Esophagus (tissue), 2 donors: ENCODE measurements at regions not wholly inside any gene's neighbourhood (a gene's known extent, or its start where the extent isn't known, plus 50 kb on each side); places are given as distances from the start of the nearest gene placed in this dataset.

Experiments
- H3K27ac ChIP-seq, 2 donors: one replicate each; pipeline ENCODE4 v1.5.1; 2013; ENCODE audit warnings: low read depth in 2 of 2, mild to moderate bottlenecking in 2 of 2, inconsistent platforms in 1 of 2, low read length in 1 of 2, moderate library complexity in 1 of 2
- H3K27me3 ChIP-seq, 2 donors: one replicate each; pipeline ENCODE4 v1.6.1; 2013; ENCODE audit warnings: low read length in 2 of 2, control low read depth in 1 of 2, mild to moderate bottlenecking in 1 of 2; ENCODE audit not compliant: insufficient read depth in 2 of 2, control insufficient read depth in 1 of 2
- H3K36me3 ChIP-seq, 2 donors: one replicate each; pipeline ENCODE4 v1.6.1; 2013; ENCODE audit warnings: low read length in 1 of 2; ENCODE audit not compliant: control insufficient read depth in 2 of 2, insufficient read depth in 2 of 2
- H3K4me1 ChIP-seq, 2 donors: one replicate each; pipeline ENCODE4 v1.6.1; 2013; ENCODE audit warnings: low read length in 1 of 2; ENCODE audit not compliant: control insufficient read depth in 2 of 2, insufficient read depth in 2 of 2
- H3K4me3 ChIP-seq, 2 donors: one replicate each; pipeline ENCODE4 v1.5.1; 2013; ENCODE audit warnings: low read length in 2 of 2, mild to moderate bottlenecking in 2 of 2, low read depth in 1 of 2, moderate library complexity in 1 of 2
- H3K9me3 ChIP-seq, 2 donors: one replicate each; pipeline ENCODE4 v1.6.1; 2013; ENCODE audit warnings: mild to moderate bottlenecking in 2 of 2, low read depth in 1 of 2, low read length in 1 of 2, moderate library complexity in 1 of 2; ENCODE audit not compliant: control insufficient read depth in 2 of 2, insufficient read depth in 1 of 2
- WGBS, 2 donors: extraction: QIAGEN DNeasy Blood & Tissue Kit; methylation state at CpG; one replicate each; pipeline ENCODE4 v1.1.7; 2013; 5-methylcytosine and 5-hydroxymethylcytosine counted together
- donor health status: healthy with polysubstance abuse.
- donor health status: Bipolar disorder and iron deficiency.

- no peaks in the 10 kb centered on the region for H3K36me3 ChIP-seq
- H3K4me1 ChIP-seq = no peaks in the 10 kb centered on the region
- no peak overlapping the region for H3K27ac ChIP-seq
- no peaks in the 10 kb centered on the region for H3K27me3 ChIP-seq
- H3K9me3 ChIP-seq = no peaks in the 10 kb centered on the region
- H3K4me3 ChIP-seq = no peak overlapping the region
Measured at GRCh38 chr6:81465859-81466258, 286.6 kb downstream of the TENT5A start.

DNA sequence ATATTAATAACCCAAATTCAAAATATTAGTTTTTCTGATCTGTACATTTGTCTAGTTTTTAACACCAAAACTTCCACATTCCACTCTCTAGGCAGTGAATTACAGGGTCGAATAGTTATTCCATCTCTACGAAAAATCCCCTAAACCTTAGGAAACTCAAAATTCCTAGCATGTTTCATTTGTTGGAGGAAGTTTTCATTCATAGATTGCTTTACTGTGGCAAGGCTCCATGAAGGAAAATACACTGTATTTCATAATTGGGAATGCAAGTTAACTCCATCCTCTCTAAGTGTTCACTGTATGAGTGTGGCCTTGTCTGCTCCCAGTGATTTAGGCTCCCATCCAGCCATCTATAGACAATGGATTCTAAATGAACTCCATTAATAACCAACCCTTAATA, 296.1 kb downstream of the TENT5A start:
- Histone ChIP-seq H3K27ac (no peak overlapping the region), H3K36me3 (no peaks in the 10 kb centered on the region), H3K27me3 (no peaks in the 10 kb centered on the region), H3K4me1 (no peaks in the 10 kb centered on the region), H3K9me3 (no peaks in the 10 kb centered on the region), H3K4me3 (no peak overlapping the region)
- 75 to 83% methylated on average over 2 of the region's 2 CpGs for WGBS, 2 donors

GRCh38 chr6:81455641-81456040, 296.8 kb downstream of the TENT5A start:
- Histone ChIP-seq H3K9me3 (no peaks in the 10 kb centered on the region), H3K27ac (no peak overlapping the region), H3K27me3 (no peaks in the 10 kb centered on the region), H3K4me3 (no peak overlapping the region), H3K4me1 (no peaks in the 10 kb centered on the region), H3K36me3 (no peaks in the 10 kb centered on the region)
- WGBS, 2 donors = 25 to 37% methylated on average over 1 of the region's 1 CpG

DNA sequence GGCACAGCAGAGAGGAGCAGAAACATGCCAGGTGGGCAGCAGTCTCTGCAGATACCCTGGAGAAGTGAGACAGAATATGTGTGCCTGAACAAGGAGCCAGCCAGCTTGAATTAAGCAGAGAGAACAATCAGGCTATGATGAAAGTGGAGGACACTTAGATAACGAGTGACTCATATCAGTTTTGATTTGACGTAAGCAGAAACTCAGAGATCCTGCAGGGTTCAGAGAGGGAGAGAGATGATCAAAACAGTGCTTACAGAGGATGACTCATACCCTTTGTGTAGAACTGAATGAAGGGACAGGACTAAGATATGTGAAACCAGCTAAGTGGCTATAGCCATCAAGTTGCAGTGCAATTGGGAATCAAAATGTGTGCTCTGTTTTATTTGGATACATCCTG, 300.7 kb downstream of the TENT5A start:
- Histone ChIP-seq H3K27ac (no peak overlapping the region), H3K27me3 (no peaks in the 10 kb centered on the region), H3K36me3 (no peaks in the 10 kb centered on the region), H3K4me1 (no peaks in the 10 kb centered on the region), H3K4me3 (no peak overlapping the region), H3K9me3 (no peaks in the 10 kb centered on the region)
- WGBS, 2 donors = 37 to 40% methylated on average over 2 of the region's 2 CpGs

- Histone ChIP-seq H3K27ac (no peak overlapping the region), H3K4me3 (no peak overlapping the region), H3K27me3 (no peaks in the 10 kb centered on the region), H3K4me1 (no peaks in the 10 kb centered on the region), H3K9me3 (no peaks in the 10 kb centered on the region), H3K36me3 (no peaks in the 10 kb centered on the region)
- WGBS, 2 donors = 71% methylated on average over 2 of the region's 2 CpGs
Measured at GRCh38 chr6:81450180-81450579, 302.3 kb downstream of the TENT5A start.

DNA sequence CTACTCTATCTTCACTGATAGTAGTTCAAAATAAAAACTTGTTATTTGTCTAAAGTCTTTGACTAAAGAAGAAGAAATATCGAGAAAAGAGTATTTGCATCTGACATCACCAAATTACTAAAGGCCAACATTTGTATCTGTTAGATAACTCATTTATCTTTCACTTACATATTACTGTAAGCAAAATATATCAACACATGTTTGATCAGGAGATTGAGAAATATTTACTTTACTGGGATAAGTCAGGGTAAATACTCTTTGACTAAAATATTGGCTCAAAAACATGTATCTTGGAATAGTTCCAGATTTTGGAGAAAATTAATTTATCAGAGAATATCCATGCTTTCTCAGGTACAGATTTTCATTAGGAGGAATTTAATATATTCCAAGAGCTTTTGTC, 306.0 kb downstream of the TENT5A start:
- Histone ChIP-seq H3K9me3 (peaks cover 2 to 5% of the 10 kb centered on the region in 2 donors), H3K36me3 (no peaks in the 10 kb centered on the region), H3K27me3 (no peaks in the 10 kb centered on the region), H3K4me1 (no peaks in the 10 kb centered on the region), H3K27ac (no peak overlapping the region), H3K4me3 (no peak overlapping the region)
- 34 to 37% methylated on average over 1 of the region's 1 CpG for WGBS, 2 donors

GRCh38 chr6:81439417-81439816, 313.1 kb downstream of the TENT5A start:
- H3K4me3 ChIP-seq = no peak overlapping the region
- no peak overlapping the region for H3K27ac ChIP-seq
- no peaks in the 10 kb centered on the region for H3K36me3 ChIP-seq
- H3K9me3 ChIP-seq = peaks cover 3 to 5% of the 10 kb centered on the region in 2 donors
- no peaks in the 10 kb centered on the region for H3K27me3 ChIP-seq
- 74 to 78% methylated on average over 2 of the region's 2 CpGs for WGBS, 2 donors
- no peaks in the 10 kb centered on the region for H3K4me1 ChIP-seq

DNA sequence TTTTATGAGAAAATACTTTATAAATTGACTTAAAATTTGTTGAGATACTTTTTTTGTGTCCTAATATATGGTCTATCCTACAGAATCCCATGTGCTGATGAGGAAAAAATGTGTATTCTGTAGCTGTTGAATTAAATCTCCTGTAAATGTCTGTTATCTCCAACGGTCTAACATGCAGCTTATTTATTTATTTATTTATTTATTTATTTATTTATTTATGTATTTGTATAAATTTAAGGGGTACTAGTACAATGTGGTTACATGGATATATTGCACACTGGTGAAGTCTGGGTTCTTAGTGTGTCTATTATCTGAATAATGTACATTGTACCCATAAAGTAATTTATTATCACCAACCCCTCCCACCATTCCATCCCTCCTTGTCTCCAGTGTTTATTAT, 315.5 kb downstream of the TENT5A start:
- no peaks in the 10 kb centered on the region for H3K27me3 ChIP-seq
- no peak overlapping the region for H3K27ac ChIP-seq
- no peaks in the 10 kb centered on the region for H3K36me3 ChIP-seq
- WGBS, 2 donors = 39 to 48% methylated on average over 1 of the region's 1 CpG
- H3K4me1 ChIP-seq = no peaks in the 10 kb centered on the region
- H3K4me3 ChIP-seq = no peak overlapping the region
- H3K9me3 ChIP-seq = peaks cover 0 to 3% of the 10 kb centered on the region in 2 donors

DNA sequence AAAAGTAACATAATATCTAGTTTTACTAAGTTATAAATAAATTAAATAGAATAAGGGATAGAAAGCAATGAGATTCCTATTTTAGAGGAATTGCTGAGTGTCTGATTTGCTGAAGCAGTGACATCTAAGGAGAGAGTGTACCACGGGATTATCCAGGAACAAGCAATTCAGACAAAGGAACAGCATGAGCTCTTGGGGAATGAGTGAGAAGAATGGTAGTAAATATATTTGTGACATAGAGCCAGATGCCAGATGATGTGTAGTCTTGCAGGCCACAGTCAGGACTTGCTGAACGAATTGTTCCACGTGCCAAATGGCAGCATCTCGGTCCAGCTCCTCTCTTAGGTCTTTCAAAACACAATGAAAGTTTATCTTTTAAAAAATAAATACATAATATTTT, 339.2 kb downstream of the TENT5A start:
- Histone ChIP-seq H3K27ac (no peak overlapping the region), H3K36me3 (no peaks in the 10 kb centered on the region), H3K4me1 (no peaks in the 10 kb centered on the region), H3K4me3 (no peak overlapping the region), H3K9me3 (no peaks in the 10 kb centered on the region), H3K27me3 (no peaks in the 10 kb centered on the region)
- 71 to 79% methylated on average over 4 of the region's 4 CpGs for WGBS, 2 donors

DNA sequence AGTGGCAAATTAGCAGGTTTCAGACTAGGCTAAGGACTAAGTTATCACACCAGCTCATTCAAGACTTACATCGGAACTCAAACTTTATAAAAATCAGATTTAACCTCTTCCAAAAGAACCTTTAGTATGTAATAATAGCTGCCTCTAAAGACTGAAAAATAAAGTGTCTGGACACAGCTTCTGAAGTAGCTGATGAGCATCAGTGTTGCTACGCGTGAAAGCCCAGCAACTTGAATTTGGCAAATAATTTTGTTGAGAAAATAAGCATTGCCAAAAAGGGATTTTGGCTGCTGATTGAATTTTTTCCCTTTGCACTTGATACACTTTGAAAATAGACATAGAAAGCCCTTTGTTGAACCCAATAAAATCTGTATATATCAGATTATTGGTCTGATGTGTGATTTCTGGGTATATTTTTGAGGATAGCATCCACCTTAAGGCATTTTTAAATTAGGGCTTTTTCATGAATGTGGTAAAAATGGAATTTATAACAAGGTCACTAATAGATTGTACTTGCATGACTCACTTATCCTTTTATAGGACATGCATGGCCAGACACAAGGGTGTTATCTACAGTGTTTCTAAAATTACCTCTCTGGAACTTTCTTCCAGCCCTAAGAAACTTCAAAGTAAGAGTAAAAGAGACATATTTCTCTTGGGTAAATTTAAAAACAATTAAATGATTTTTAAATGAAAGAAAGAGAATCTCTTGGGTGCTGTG, 350.4 kb downstream of the TENT5A start:
- Histone ChIP-seq H3K27ac (no peak overlapping the region), H3K4me1 (no peaks in the 10 kb centered on the region), H3K9me3 (no peaks in the 10 kb centered on the region), H3K36me3 (no peaks in the 10 kb centered on the region), H3K4me3 (no peak overlapping the region), H3K27me3 (no peaks in the 10 kb centered on the region)
- 66 to 72% methylated on average over 3 of the region's 3 CpGs for WGBS, 2 donors
